H1 (cell line): ENCODE measurements at regions not wholly inside any gene's neighbourhood (a gene's known extent, or its start where the extent isn't known, plus 50 kb on each side); places are given as distances from the start of the nearest gene placed in this dataset.

Experiments
- CTCF ChIA-PET: fragments of 300-600 bp; sonication (Branson Sonifier 250); formaldehyde crosslinking; loops from one replicate; lab custom pipeline; 2021; ENCODE audit not compliant: partially characterized antibody; lab: Charles Lee
- POLR2A ChIA-PET: fragments of 300-600 bp; sonication (Branson Sonifier 250); formaldehyde crosslinking; loops from one replicate; lab custom pipeline; 2021; ENCODE audit warnings: inconsistent platforms; ENCODE audit not compliant: partially characterized antibody; lab: Charles Lee
- DNase-seq, 2 experiments: peaks; one replicate each; pipeline versions ENCODE4 v3.0.0 to v3.0.0-alpha.2; 2010 to 2022; ENCODE audit warnings: low spot score in 2 of 2, low read depth in 1 of 2, mixed read lengths in 1 of 2
- FAIRE-seq: peaks from 2 replicates; lab custom pipeline; 2011; peaks lifted over from hg19 to GRCh38; lab: Jason Lieb, UNC
- H2AFZ ChIP-seq: 2 replicates; pipeline ENCODE4 v1.8.1; 2012; ENCODE audit warnings: low read length, inconsistent platforms
- H2AK5ac ChIP-seq: 2 replicates; pipeline ENCODE4 v1.6.1; 2013; ENCODE audit warnings: low read depth, low read length
- H2BK120ac ChIP-seq: replicated peaks from 2 replicates; pipeline ENCODE3; 2013; ENCODE audit warnings: low read depth, low read length, inconsistent platforms
- H2BK12ac ChIP-seq: 2 replicates; pipeline ENCODE4 v1.6.1; 2013; ENCODE audit warnings: low read depth, low read length
- H2BK15ac ChIP-seq: 2 replicates; pipeline ENCODE4 v1.6.1; 2013; ENCODE audit warnings: low read length
- H2BK20ac ChIP-seq: 2 replicates; pipeline ENCODE4 v1.6.1; 2013; ENCODE audit warnings: low read length
- H2BK5ac ChIP-seq: 2 replicates; pipeline ENCODE4 v1.6.1; 2013; ENCODE audit warnings: low read depth, low read length
- H3K14ac ChIP-seq: 2 replicates; pipeline ENCODE4 v1.6.1; 2013; ENCODE audit warnings: inconsistent platforms; ENCODE audit not compliant: insufficient read length
- H3K18ac ChIP-seq: 2 replicates; pipeline ENCODE4 v1.6.1; 2013; ENCODE audit warnings: low read length; ENCODE audit errors: extremely low read depth
- H3K23ac ChIP-seq: 2 replicates; pipeline ENCODE4 v1.6.1; 2013; ENCODE audit warnings: inconsistent platforms; ENCODE audit not compliant: insufficient read length
- H3K23me2 ChIP-seq: 2 replicates; pipeline ENCODE4 v1.6.1; 2013; ENCODE audit warnings: low read depth, low read length
- H3K27ac ChIP-seq: 2 replicates; pipeline ENCODE4 v1.6.1; 2011; ENCODE audit warnings: low read depth, low read length, inconsistent platforms
- H3K27me3 ChIP-seq, 4 experiments: replicated peaks in 1 of 4; 1 replicate in 1 of 4; 2 replicates in 3 of 4; pipeline versions ENCODE4 v1.6.1 to v1.8.1; 2011 to 2013; ENCODE audit warnings: low read length in 3 of 4, mild to moderate bottlenecking in 3 of 4, inconsistent platforms in 2 of 4, mixed read lengths in 2 of 4, moderate library complexity in 1 of 4; ENCODE audit not compliant: control insufficient read depth in 3 of 4, insufficient read depth in 3 of 4; ENCODE audit errors: extremely low read depth in 1 of 4
- H3K36me3 ChIP-seq, 4 experiments: 2 replicates each; pipeline versions ENCODE4 v1.6.1 to v1.8.1; 2011 to 2013; ENCODE audit warnings: mild to moderate bottlenecking in 4 of 4, low read length in 3 of 4, moderate library complexity in 2 of 4, control low read depth in 1 of 4, inconsistent platforms in 1 of 4; ENCODE audit not compliant: insufficient read depth in 4 of 4, control insufficient read depth in 2 of 4
- H3K4ac ChIP-seq: replicated peaks from 2 replicates; pipeline ENCODE3; 2013; ENCODE audit warnings: low read length, low read depth, mixed read lengths, inconsistent platforms; ENCODE audit not compliant: insufficient read length
- H3K4me1 ChIP-seq, 4 experiments: replicated peaks in 1 of 4; 1 replicate in 1 of 4; 2 replicates in 3 of 4; pipeline versions ENCODE4 v1.6.1 to v1.8.1; 2011 to 2013; ENCODE audit warnings: low read length in 3 of 4, inconsistent platforms in 2 of 4, mixed read lengths in 1 of 4; ENCODE audit not compliant: insufficient read depth in 4 of 4, control insufficient read depth in 3 of 4
- H3K4me2 ChIP-seq, 2 experiments: 2 replicates each; pipeline versions ENCODE4 v1.6.1 to v1.8.1; 2011 to 2013; ENCODE audit warnings: low read depth in 2 of 2, low read length in 2 of 2, control low read depth in 1 of 2, inconsistent platforms in 1 of 2, mild to moderate bottlenecking in 1 of 2; ENCODE audit not compliant: insufficient read depth in 1 of 2
- H3K4me3 ChIP-seq, 4 experiments: fragments of 200-600, 300-600 bp in 1 of 4; sonication (generic), shearing (Covaris generic), sonication (Bioruptor Twin) in 1 of 4; 2 replicates each; pipeline versions ENCODE4 v1.5.1 to v1.8.1; 2011 to 2016; ENCODE audit warnings: low read length in 4 of 4, low read depth in 3 of 4, control low read depth in 2 of 4, inconsistent platforms in 2 of 4, mild to moderate bottlenecking in 2 of 4, mixed read lengths in 1 of 4, moderate library complexity in 1 of 4; ENCODE audit not compliant: insufficient read depth in 2 of 4; ENCODE audit errors: extremely low read depth in 1 of 4
- H3K56ac ChIP-seq: replicated peaks from 2 replicates; pipeline ENCODE3; 2013; ENCODE audit warnings: low read depth, mild to moderate bottlenecking, mixed read lengths, low read length, inconsistent platforms; ENCODE audit not compliant: insufficient read length
- H3K79me1 ChIP-seq: 2 replicates; pipeline ENCODE4 v1.6.1; 2013; ENCODE audit warnings: low read depth, low read length, control low read depth
- H3K79me2 ChIP-seq, 2 experiments: 2 replicates each; pipeline versions ENCODE4 v1.6.1 to v1.8.1; 2012 to 2013; ENCODE audit warnings: low read length in 2 of 2, mild to moderate bottlenecking in 2 of 2, inconsistent platforms in 1 of 2; ENCODE audit not compliant: insufficient read depth in 2 of 2, control insufficient read depth in 1 of 2
- H3K9ac ChIP-seq, 4 experiments: replicated peaks in 1 of 4; 1 replicate in 1 of 4; 2 replicates in 3 of 4; pipeline versions ENCODE4 v1.6.1 to v1.8.1; 2011 to 2013; ENCODE audit warnings: low read depth in 3 of 4, low read length in 3 of 4, control low read depth in 2 of 4, mild to moderate bottlenecking in 2 of 4, moderate library complexity in 2 of 4, inconsistent platforms in 1 of 4; ENCODE audit errors: extremely low read depth in 1 of 4
- H3K9me3 ChIP-seq, 2 experiments: 2 replicates each; pipeline versions ENCODE4 v1.6.1 to v1.8.1; 2012 to 2013; ENCODE audit warnings: mild to moderate bottlenecking in 2 of 2, moderate library complexity in 2 of 2, control low read depth in 1 of 2, inconsistent platforms in 1 of 2, low read depth in 1 of 2, low read length in 1 of 2, mixed read lengths in 1 of 2; ENCODE audit not compliant: insufficient read depth in 2 of 2
- H4K20me1 ChIP-seq, 2 experiments: replicated peaks in 1 of 2; 2 replicates each; pipeline versions ENCODE3 to v1.8.1; 2011 to 2013; ENCODE audit warnings: inconsistent platforms in 2 of 2, low read length in 2 of 2, mild to moderate bottlenecking in 1 of 2; ENCODE audit not compliant: insufficient read depth in 2 of 2, control insufficient read depth in 1 of 2
- H4K5ac ChIP-seq: 2 replicates; pipeline ENCODE4 v1.6.1; 2013; ENCODE audit warnings: low read length, low read depth, mixed read lengths, inconsistent platforms; ENCODE audit not compliant: insufficient read length
- H4K8ac ChIP-seq: 2 replicates; pipeline ENCODE4 v1.8.0; 2013; ENCODE audit warnings: mild to moderate bottlenecking, moderate library complexity, low read length, inconsistent platforms; ENCODE audit not compliant: insufficient read depth; ENCODE audit errors: extremely low read depth
- H4K91ac ChIP-seq: replicated peaks from 2 replicates; pipeline ENCODE3; 2013; ENCODE audit warnings: low read length, mixed read lengths, inconsistent platforms; ENCODE audit not compliant: insufficient read length
- ATF2 ChIP-seq: IDR thresholded peaks from 2 replicates; pipeline ENCODE4 v1.6.1; 2012; ENCODE audit warnings: low read length, inconsistent platforms
- HDAC2 ChIP-seq, 2 experiments: fragments of 300-600 bp in 1 of 2; sonication (generic) in 1 of 2; IDR thresholded peaks; 2 replicates each; pipeline ENCODE4 v1.6.1; 2011 to 2012; ENCODE audit warnings: low read depth in 2 of 2, low read length in 2 of 2, mild to moderate bottlenecking in 2 of 2, moderate library complexity in 2 of 2, borderline replicate concordance in 1 of 2, inconsistent platforms in 1 of 2
- JUND ChIP-seq: IDR thresholded peaks from 2 replicates; pipeline ENCODE4 v1.6.1; 2011; ENCODE audit warnings: mild to moderate bottlenecking, improper control_type of control experiment, low read length
- MAX ChIP-seq: IDR thresholded peaks from 2 replicates; pipeline ENCODE4 v1.6.1; 2012; ENCODE audit warnings: inconsistent platforms
- NANOG ChIP-seq: IDR thresholded peaks from 2 replicates; pipeline ENCODE4 v1.6.1; 2011; ENCODE audit warnings: low read length, low read depth, mild to moderate bottlenecking, inconsistent platforms; ENCODE audit not compliant: insufficient read depth, poor library complexity, severe bottlenecking
- RBBP5 ChIP-seq: IDR thresholded peaks from 2 replicates; pipeline ENCODE4 v1.7.1; 2012; ENCODE audit warnings: low read depth, mild to moderate bottlenecking, inconsistent platforms, low read length, moderate library complexity, borderline replicate concordance
- SIX5 ChIP-seq: IDR thresholded peaks from 2 replicates; pipeline ENCODE4 v1.6.1; 2011; ENCODE audit warnings: mild to moderate bottlenecking, low read depth, low read length
- SP2 ChIP-seq: IDR thresholded peaks from 2 replicates; pipeline ENCODE4 v1.6.1; 2012; ENCODE audit warnings: mild to moderate bottlenecking, low read length, inconsistent platforms
- SRF ChIP-seq: IDR thresholded peaks from 2 replicates; pipeline ENCODE4 v1.6.1; 2011; ENCODE audit warnings: mild to moderate bottlenecking, low read depth, low read length, moderate library complexity
- YY1 ChIP-seq: IDR thresholded peaks from 2 replicates; pipeline ENCODE4 v1.6.1; 2011; ENCODE audit warnings: low read depth, mild to moderate bottlenecking, low read length
- WGBS, 2 experiments: shearing (Covaris generic) in 1 of 2; methylation state at CpG; one replicate each; pipeline versions ENCODE4 v1.1.6 to v1.1.7; 2013 to 2015; ENCODE audit warnings: low lambda C conversion rate in 2 of 2, mixed read lengths in 2 of 2, inconsistent platforms in 1 of 2, low coverage in 1 of 2, missing lambda C conversion rate in 1 of 2; ENCODE audit not compliant: insufficient replicate concordance in 2 of 2, insufficient coverage in 1 of 2, insufficient read length in 1 of 2; ENCODE audit errors: extremely low coverage in 1 of 2, missing lambda C conversion rate in 1 of 2; 5-methylcytosine and 5-hydroxymethylcytosine counted together

GRCh38 chr14:65179918-65180724, 77.8 kb upstream of the MAX start:
- no peak overlapping the region; the same call in 1 of the 2 replicates for H4K8ac ChIP-seq
- CTCF ChIA-PET: no interaction called here
- peaks cover 6 to 7% of the 10 kb centered on the region in 2 experiments; a peak in 1 of 4 replicates for H3K9me3 ChIP-seq
- FAIRE-seq (no peak), DNase-seq (no peak)
- no peaks in the 10 kb centered on the region; a peak in 1 of 7 replicates for H3K27me3 ChIP-seq
- no peaks in the 10 kb centered on the region for H4K20me1 ChIP-seq
- H2BK20ac ChIP-seq: no peak overlapping the region
- H2AK5ac ChIP-seq: no peak overlapping the region
- no peaks in the 10 kb centered on the region for H3K23me2 ChIP-seq
- POLR2A ChIA-PET: no interaction called here
- WGBS, 2 experiments: 81% methylated on average over 8 of the region's 8 CpGs; no CpG with 5 or more reads in 1 of the 2 experiments
- peaks cover 0 to 3% (median 0%) of the 10 kb centered on the region in 4 experiments; a peak in 2 of 8 replicates for H3K36me3 ChIP-seq
- H2BK12ac ChIP-seq: no peak overlapping the region
- no peak overlapping the region for H3K4me3 ChIP-seq
- H3K4me1 ChIP-seq: peaks cover 0 to 8% (median 4%) of the 10 kb centered on the region in 4 experiments; a peak in 2 of 7 replicates
- H4K5ac ChIP-seq: no peak overlapping the region
- H3K56ac ChIP-seq: no peak overlapping the region
- H3K4me2 ChIP-seq: no peak overlapping the region
- H3K14ac ChIP-seq: no peak overlapping the region
- no peak overlapping the region for H3K23ac ChIP-seq
- no peaks in the 10 kb centered on the region for H3K79me1 ChIP-seq
- H3K9ac ChIP-seq: no peak overlapping the region
- no peaks in the 10 kb centered on the region for H3K79me2 ChIP-seq
- H3K27ac ChIP-seq: no peak overlapping the region
- no peak overlapping the region for H2BK5ac ChIP-seq
- H2AFZ ChIP-seq: no peak overlapping the region
- H2BK120ac ChIP-seq: no peak overlapping the region
- no peak overlapping the region for H3K4ac ChIP-seq
- H3K18ac ChIP-seq: no peak overlapping the region
- H2BK15ac ChIP-seq: no peak overlapping the region
- H4K91ac ChIP-seq: no peak overlapping the region
- TF ChIP-seq ATF2 (no peak), JUND (no peak), HDAC2 (IDR thresholded peaks at IDR 0.05; ENCODE audit: borderline replicate concordance in 1 of 2, low read depth in 2 of 2, low read length in 2 of 2) (no peak), SIX5 (no peak), YY1 (no peak), SRF (no peak), SP2 (no peak), RBBP5 (no peak), MAX (no peak), NANOG (no peak)
